Fibroblast of lung (primary cell): ENCODE measurements at regions not wholly inside any gene's neighbourhood (a gene's known extent, or its start where the extent isn't known, plus 50 kb on each side); places are given as distances from the start of the nearest gene placed in this dataset.

Experiments
- EZH2 ChIP-seq: IDR thresholded peaks from 2 replicates; pipeline ENCODE4 v1.5.1; 2012; ENCODE audit warnings: low read length, control low read depth, mild to moderate bottlenecking; ENCODE audit errors: missing control alignments
- TF ChIP-seq, protein P1 (sequence below), 2 donors: IDR thresholded peaks in 1 of 2; conservative IDR thresholded peaks in 1 of 2; 1 replicate in 1 of 2; 2 replicates in 1 of 2; pipeline ENCODE4 v1.5.1; 2011 to 2012; ENCODE audit warnings: low read length in 2 of 2, control low read depth in 1 of 2, inconsistent platforms in 1 of 2, low read depth in 1 of 2, mild to moderate bottlenecking in 1 of 2

DNA sequence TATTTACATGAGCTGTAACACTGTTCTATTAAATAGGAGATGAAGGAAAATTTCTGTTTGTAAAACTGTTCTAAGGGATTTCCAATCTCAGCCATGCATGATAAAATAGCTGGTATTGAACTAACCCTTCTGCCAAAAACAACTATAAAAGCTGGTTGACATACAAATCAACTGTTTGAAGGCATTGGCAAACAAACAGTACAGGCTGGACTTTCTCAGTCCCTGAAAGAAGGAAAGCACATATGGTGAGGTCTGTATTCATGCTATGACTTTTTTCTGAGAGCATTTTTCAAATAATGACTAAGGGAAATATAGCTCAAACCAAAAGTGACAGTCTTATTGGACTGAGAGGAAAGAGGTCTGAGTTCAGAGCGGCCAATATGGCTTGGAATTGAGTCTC lies 117.0 kb upstream of the CCDC54 start:
- TF ChIP-seq, protein P1, sequence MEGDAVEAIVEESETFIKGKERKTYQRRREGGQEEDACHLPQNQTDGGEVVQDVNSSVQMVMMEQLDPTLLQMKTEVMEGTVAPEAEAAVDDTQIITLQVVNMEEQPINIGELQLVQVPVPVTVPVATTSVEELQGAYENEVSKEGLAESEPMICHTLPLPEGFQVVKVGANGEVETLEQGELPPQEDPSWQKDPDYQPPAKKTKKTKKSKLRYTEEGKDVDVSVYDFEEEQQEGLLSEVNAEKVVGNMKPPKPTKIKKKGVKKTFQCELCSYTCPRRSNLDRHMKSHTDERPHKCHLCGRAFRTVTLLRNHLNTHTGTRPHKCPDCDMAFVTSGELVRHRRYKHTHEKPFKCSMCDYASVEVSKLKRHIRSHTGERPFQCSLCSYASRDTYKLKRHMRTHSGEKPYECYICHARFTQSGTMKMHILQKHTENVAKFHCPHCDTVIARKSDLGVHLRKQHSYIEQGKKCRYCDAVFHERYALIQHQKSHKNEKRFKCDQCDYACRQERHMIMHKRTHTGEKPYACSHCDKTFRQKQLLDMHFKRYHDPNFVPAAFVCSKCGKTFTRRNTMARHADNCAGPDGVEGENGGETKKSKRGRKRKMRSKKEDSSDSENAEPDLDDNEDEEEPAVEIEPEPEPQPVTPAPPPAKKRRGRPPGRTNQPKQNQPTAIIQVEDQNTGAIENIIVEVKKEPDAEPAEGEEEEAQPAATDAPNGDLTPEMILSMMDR (conservative IDR thresholded peaks at IDR 0.05 in 1 of 2, IDR thresholded peaks at IDR 0.05 in 1 of 2; ENCODE audit: low read depth in 1 of 2, low read length in 2 of 2) = no peak
- TF ChIP-seq EZH2 = no peak
